ENCODE measurements at regions not wholly inside any gene's neighbourhood (a gene's known extent, or its start where the extent isn't known, plus 50 kb on each side); places are given as distances from the start of the nearest gene placed in this dataset.
"Not testable (repeated sequence)": the region's sequence is repeated elsewhere in the genome, so short reads cannot be mapped to it uniquely, and the experiment has no call there.

- DNase-seq, result peak; percentile 69
These were observed 83.5 kb upstream of the SPTLC3 start for GRCh38 chr20:12925210-12925755.

- no peak for DNase-seq
These were observed 82.6 kb upstream of the SPTLC3 start for GRCh38 chr20:12925863-12926793.

GRCh38 chr20:12927489-12927888 lies 81.3 kb upstream of the SPTLC3 start:
- no peak for DNase-seq

- DNase-seq, result no peak
These were observed 80.4 kb upstream of the SPTLC3 start for GRCh38 chr20:12928358-12928754.

GRCh38 chr20:12928755-12929401 lies 79.9 kb upstream of the SPTLC3 start:
- DNase-seq, result no peak

- no peak for DNase-seq
These were observed 72.8 kb upstream of the SPTLC3 start for GRCh38 chr20:12936020-12936419.

GRCh38 chr20:12936524-12936923 lies 72.2 kb upstream of the SPTLC3 start:
- DNase-seq, result no peak

- no peak for DNase-seq
These were observed 67.7 kb upstream of the SPTLC3 start for GRCh38 chr20:12941025-12941424.

GRCh38 chr20:12942123-12942522 lies 66.6 kb upstream of the SPTLC3 start:
- DNase-seq, result no peak

- DNase-seq, result no peak
These were observed 62.0 kb upstream of the SPTLC3 start for GRCh38 chr20:12946789-12947188.

GRCh38 chr20:12947691-12948090 lies 61.1 kb upstream of the SPTLC3 start:
- DNase-seq, result no peak

GRCh38 chr20:12949429-12949980 lies 59.3 kb upstream of the SPTLC3 start:
- DNase-seq, result no peak

GRCh38 chr20:12954254-12954653 lies 54.5 kb upstream of the SPTLC3 start:
- DNase-seq, result not testable (repeated sequence)

- no peak for DNase-seq
These were observed 53.2 kb upstream of the SPTLC3 start for GRCh38 chr20:12955611-12956010.

- DNase-seq, result no peak
These were observed 52.5 kb upstream of the SPTLC3 start for GRCh38 chr20:12956303-12956702.

GRCh38 chr20:12957968-12958367 lies 50.8 kb upstream of the SPTLC3 start:
- no peak for DNase-seq
